ENCODE measurements at regions not wholly inside any gene's neighbourhood (a gene's known extent, or its start where the extent isn't known, plus 50 kb on each side); places are given as distances from the start of the nearest gene placed in this dataset.
"Not testable (repeated sequence)": the region's sequence is repeated elsewhere in the genome, so short reads cannot be mapped to it uniquely, and the experiment has no call there.

- intact Hi-C loops (cut with DNase I) = no loop called here
- Histone ChIP-seq H3K27me3 (peaks cover 40% of the 10 kb centered on the region), H3K36me3 (no peaks in the 10 kb centered on the region), H3K27ac (no peak overlapping the region), H3K9me3 (no peaks in the 10 kb centered on the region), H3K4me3 (no peak overlapping the region), H3K4me1 (no peaks in the 10 kb centered on the region)
- TF ChIP-seq CTCF (IDR thresholded peaks at IDR 0.05) = no peak
- no peak for ATAC-seq
- no peak for DNase-seq
These were observed 96.3 kb downstream of the HIF1AN start for GRCh38 chr10:100632027-100632426.

GRCh38 chr10:100634034-100634433 is 98.3 kb downstream of the HIF1AN start:
- Histone ChIP-seq H3K27ac (no peak overlapping the region), H3K9me3 (no peaks in the 10 kb centered on the region), H3K27me3 (peaks cover 50% of the 10 kb centered on the region), H3K36me3 (no peaks in the 10 kb centered on the region), H3K4me1 (no peaks in the 10 kb centered on the region), H3K4me3 (no peak overlapping the region)
- no peak for ATAC-seq
- no peak for TF ChIP-seq CTCF (IDR thresholded peaks at IDR 0.05)
- intact Hi-C loops (cut with DNase I) = no loop called here
- DNase-seq = no peak

- Histone ChIP-seq H3K36me3 (no peaks in the 10 kb centered on the region), H3K27ac (no peak overlapping the region), H3K4me1 (no peaks in the 10 kb centered on the region), H3K27me3 (peaks cover 54% of the 10 kb centered on the region), H3K9me3 (no peaks in the 10 kb centered on the region), H3K4me3 (no peak overlapping the region)
- intact Hi-C loops (cut with DNase I) = no loop called here
- TF ChIP-seq CTCF (IDR thresholded peaks at IDR 0.05) = no peak
- ATAC-seq (peak; percentile 11), DNase-seq (no peak)
These were observed 101.3 kb downstream of the HIF1AN start for GRCh38 chr10:100636848-100637553.

GRCh38 chr10:100637785-100638184 is 102.0 kb downstream of the HIF1AN start:
- TF ChIP-seq CTCF (IDR thresholded peaks at IDR 0.05) = no peak
- no peak overlapping the region for H3K4me3 ChIP-seq
- H3K27ac ChIP-seq = no peak overlapping the region
- H3K27me3 ChIP-seq = peaks cover 61% of the 10 kb centered on the region
- no peaks in the 10 kb centered on the region for H3K9me3 ChIP-seq
- intact Hi-C loops (cut with DNase I) = no loop called here
- DNase-seq (no peak), ATAC-seq (peak; percentile 42)
- H3K36me3 ChIP-seq = no peaks in the 10 kb centered on the region
- H3K4me1 ChIP-seq = no peaks in the 10 kb centered on the region

- H3K9me3 ChIP-seq; intact Hi-C loops (cut with DNase I); H3K4me1 ChIP-seq; H3K36me3 ChIP-seq; H3K27ac ChIP-seq; DNase-seq; H3K4me3 ChIP-seq; ATAC-seq: not testable (repeated sequence)
- H3K27me3 ChIP-seq = peaks cover 70% of the 10 kb centered on the region
These were observed 103.2 kb downstream of the HIF1AN start for GRCh38 chr10:100638969-100639368.

- Histone ChIP-seq H3K4me1 (no peaks in the 10 kb centered on the region), H3K27me3 (peaks cover 75% of the 10 kb centered on the region), H3K27ac (no peak overlapping the region), H3K4me3 (no peak overlapping the region), H3K9me3 (no peaks in the 10 kb centered on the region), H3K36me3 (no peaks in the 10 kb centered on the region)
- no peak for DNase-seq
- no peak for ATAC-seq
- intact Hi-C loops (cut with DNase I) = no loop called here
- TF ChIP-seq CTCF (IDR thresholded peaks at IDR 0.05) = no peak
These were observed 102.9 kb upstream of the PAX2 start for GRCh38 chr10:100642295-100642994.
